ENCODE measurements at regions not wholly inside any gene's neighbourhood (a gene's known extent, or its start where the extent isn't known, plus 50 kb on each side); places are given as distances from the start of the nearest gene placed in this dataset.

- TF ChIP-seq RBM39 (IDR thresholded peaks at IDR 0.05; ENCODE audit: low read depth, low read length, poor library complexity, severe bottlenecking) (no peak), ZNF598 (CRISPR knock-in tag; IDR thresholded peaks at IDR 0.05; ENCODE audit: borderline replicate concordance) (no peak)
- TF ChIP-seq, protein P1, sequence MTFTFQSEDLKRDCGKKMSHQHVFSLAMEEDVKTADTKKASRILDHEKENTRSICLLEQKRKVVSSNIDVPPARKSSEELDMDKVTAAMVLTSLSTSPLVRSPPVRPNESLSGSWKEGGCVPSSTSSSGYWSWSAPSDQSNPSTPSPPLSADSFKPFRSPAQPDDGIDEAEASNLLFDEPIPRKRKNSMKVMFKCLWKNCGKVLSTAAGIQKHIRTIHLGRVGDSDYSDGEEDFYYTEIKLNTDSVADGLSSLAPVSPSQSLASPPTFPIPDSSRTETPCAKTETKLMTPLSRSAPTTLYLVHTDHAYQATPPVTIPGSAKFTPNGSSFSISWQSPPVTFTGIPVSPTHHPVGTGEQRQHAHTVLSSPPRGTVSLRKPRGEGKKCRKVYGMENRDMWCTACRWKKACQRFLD (CRISPR knock-in tag; IDR thresholded peaks at IDR 0.05; ENCODE audit: borderline replicate concordance) = no peak
- TF ChIP-seq, protein P2, sequence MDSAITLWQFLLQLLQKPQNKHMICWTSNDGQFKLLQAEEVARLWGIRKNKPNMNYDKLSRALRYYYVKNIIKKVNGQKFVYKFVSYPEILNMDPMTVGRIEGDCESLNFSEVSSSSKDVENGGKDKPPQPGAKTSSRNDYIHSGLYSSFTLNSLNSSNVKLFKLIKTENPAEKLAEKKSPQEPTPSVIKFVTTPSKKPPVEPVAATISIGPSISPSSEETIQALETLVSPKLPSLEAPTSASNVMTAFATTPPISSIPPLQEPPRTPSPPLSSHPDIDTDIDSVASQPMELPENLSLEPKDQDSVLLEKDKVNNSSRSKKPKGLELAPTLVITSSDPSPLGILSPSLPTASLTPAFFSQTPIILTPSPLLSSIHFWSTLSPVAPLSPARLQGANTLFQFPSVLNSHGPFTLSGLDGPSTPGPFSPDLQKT (CRISPR knock-in tag; IDR thresholded peaks at IDR 0.05; ENCODE audit: borderline replicate concordance) = no peak
Measured at GRCh38 chr2:126389446-126389845, 266.5 kb upstream of the GYPC start.

All from HepG2 (cell line).